HepG2 (cell line): ENCODE measurements at regions not wholly inside any gene's neighbourhood (a gene's known extent, or its start where the extent isn't known, plus 50 kb on each side); places are given as distances from the start of the nearest gene placed in this dataset.

Experiments
- ATAC-seq: fragments of 200-7000 bp; cut with Tn5 transposase; 3 replicates; pipeline ENCODE4 v1.9.1; 2020; ENCODE audit warnings: mild to moderate bottlenecking, moderate library complexity
- BruUV-seq: library from RNA; stranded (reverse); fragments of 400-500 nt; replicated peaks from 2 replicates; lab custom pipeline; 2021; lab: Mats Ljungman, UMichigan
- CTCF ChIA-PET: fragments of 300-600 bp; formaldehyde crosslinking; extraction: SDS; loops from one replicate; lab custom pipeline; 2021; ENCODE audit warnings: low total read pairs, inconsistent platforms, low intra/inter-chr PET ratio; lab: Yijun Ruan, JAX
- POLR2A ChIA-PET: fragments of 350-600 bp; sonication (Branson Sonifier 250); formaldehyde crosslinking; loops from one replicate; lab custom pipeline; 2020; ENCODE audit warnings: antibody characterized with exemption, inconsistent platforms; lab: Yijun Ruan, JAX
- DNase-seq: peaks from one replicate; pipeline ENCODE4 v3.0.0-alpha.2; 2015; ENCODE audit warnings: low spot score
- FAIRE-seq: peaks from 3 replicates; lab custom pipeline; 2011; peaks lifted over from hg19 to GRCh38; lab: Jason Lieb, UNC
- H2AFZ ChIP-seq: one replicate; pipeline ENCODE4 v1.6.1; 2011; ENCODE audit warnings: low read length, inconsistent platforms
- H3K27ac ChIP-seq: fragments of 300-600 bp; 3 replicates; pipeline ENCODE4 v1.8.0; 2011; ENCODE audit warnings: mixed run types, mild to moderate bottlenecking, mixed read lengths, low read length, inconsistent platforms; ENCODE audit not compliant: insufficient read depth; ENCODE audit errors: extremely low read length
- H3K27me3 ChIP-seq, 2 experiments: fragments of 200-600 bp in 1 of 2; 2 replicates in 1 of 2; 3 replicates in 1 of 2; pipeline versions ENCODE4 v1.6.0 to v1.8.0; 2011; ENCODE audit warnings: low read length in 2 of 2, mild to moderate bottlenecking in 2 of 2, moderate library complexity in 2 of 2, inconsistent platforms in 1 of 2; ENCODE audit not compliant: insufficient read depth in 2 of 2, control insufficient read depth in 1 of 2
- H3K36me3 ChIP-seq, 2 experiments: fragments of 200-600 bp in 1 of 2; replicated peaks in 1 of 2; 2 replicates in 1 of 2; 3 replicates in 1 of 2; pipeline versions ENCODE4 v1.5.1 to v1.8.0; 2011; ENCODE audit warnings: low read length in 2 of 2, inconsistent platforms in 1 of 2; ENCODE audit not compliant: insufficient read depth in 2 of 2, control insufficient read depth in 1 of 2
- H3K4me1 ChIP-seq: 2 replicates; pipeline ENCODE4 v1.5.1; 2012; ENCODE audit warnings: low read length, inconsistent platforms; ENCODE audit not compliant: insufficient read depth
- H3K4me2 ChIP-seq: 2 replicates; pipeline ENCODE4 v1.6.0; 2011; ENCODE audit warnings: low read depth, low read length, inconsistent platforms
- H3K4me3 ChIP-seq, 3 experiments: fragments of 200-600 bp in 1 of 3; sonication (generic), shearing (Covaris generic) in 1 of 3; replicated peaks in 1 of 3; 2 replicates each; pipeline ENCODE4 v1.5.1; 2011 to 2016; ENCODE audit warnings: low read length in 3 of 3, inconsistent platforms in 2 of 3, low read depth in 2 of 3, mild to moderate bottlenecking in 2 of 3, control low read depth in 1 of 3, mixed read lengths in 1 of 3; ENCODE audit not compliant: insufficient read depth in 1 of 3
- H3K79me2 ChIP-seq: one replicate; pipeline ENCODE4 v1.6.1; 2011; ENCODE audit warnings: low read length, inconsistent platforms; ENCODE audit not compliant: insufficient read depth
- H3K9ac ChIP-seq: 2 replicates; pipeline ENCODE4 v1.6.0; 2011; ENCODE audit warnings: mild to moderate bottlenecking, low read depth, low read length, inconsistent platforms; ENCODE audit not compliant: insufficient read depth
- H3K9me3 ChIP-seq: 2 replicates; pipeline ENCODE4 v1.5.1; 2012; ENCODE audit warnings: mild to moderate bottlenecking, low read length
- H4K20me1 ChIP-seq: 2 replicates; pipeline ENCODE4 v1.6.0; 2011; ENCODE audit warnings: inconsistent platforms, mild to moderate bottlenecking, low read length, moderate library complexity; ENCODE audit not compliant: insufficient read depth
- FOXO1 ChIP-seq: sonication (generic); formaldehyde crosslinking; IDR thresholded peaks from 2 replicates; pipeline ENCODE4 v1.4.0; 2020; ENCODE audit warnings: missing genetic modification reagents
- RNF219 ChIP-seq: sonication (generic); formaldehyde crosslinking; IDR thresholded peaks from 2 replicates; pipeline ENCODE4 v1.5.0; 2020; ENCODE audit warnings: mild to moderate bottlenecking, missing genetic modification reagents
- SRSF4 ChIP-seq: fragments of 200-400 bp; formaldehyde crosslinking; IDR thresholded peaks from one replicate; pipeline ENCODE4 v1.6.1; 2018; ENCODE audit warnings: mild to moderate bottlenecking, low read depth, low read length, moderate library complexity; ENCODE audit not compliant: poor library complexity, severe bottlenecking
- ZFX ChIP-seq: sonication (generic); formaldehyde crosslinking; IDR thresholded peaks from 2 replicates; pipeline ENCODE4 v1.4.0; 2020; ENCODE audit warnings: mild to moderate bottlenecking, low read depth, missing genetic modification reagents, moderate library complexity
- ZIK1 ChIP-seq: sonication (generic); formaldehyde crosslinking; IDR thresholded peaks from 2 replicates; pipeline ENCODE4 v1.5.0; 2020; ENCODE audit warnings: mild to moderate bottlenecking, low read depth, missing genetic modification reagents, borderline replicate concordance
- ZNF616 ChIP-seq: sonication (generic); formaldehyde crosslinking; IDR thresholded peaks from 2 replicates; pipeline ENCODE4 v1.5.0; 2020; ENCODE audit warnings: low read depth, mild to moderate bottlenecking, missing genetic modification reagents
- ZNF703 ChIP-seq: sonication (generic); formaldehyde crosslinking; IDR thresholded peaks from 2 replicates; pipeline ENCODE4 v1.5.1; 2020; ENCODE audit warnings: missing genetic modification reagents, mild to moderate bottlenecking, moderate library complexity, borderline replicate concordance
- ZNF761 ChIP-seq: sonication (generic); formaldehyde crosslinking; conservative IDR thresholded peaks from 2 replicates; pipeline ENCODE4 v1.4.0; 2020; ENCODE audit warnings: mild to moderate bottlenecking, missing genetic modification reagents
- ZSCAN12 ChIP-seq: sonication (generic); formaldehyde crosslinking; IDR thresholded peaks from 2 replicates; pipeline ENCODE4 v1.9.0; 2021; ENCODE audit warnings: mild to moderate bottlenecking, missing genetic modification reagents
- WGBS: methylation state at CpG from one replicate; pipeline ENCODE4 v1.1.6; 2017; ENCODE audit warnings: low lambda C conversion rate; 5-methylcytosine and 5-hydroxymethylcytosine counted together
- in situ Hi-C: cut with HindIII; loops from 2 replicates; pipeline ENCODE4 v1.10.0; 2017; ENCODE audit warnings: low pct_unique_long_range_greater_than_20kb; ENCODE audit not compliant: extremely low pct_ligation_motif_present
- intact Hi-C: fragments of 100-400 bp; cut with micrococcal nuclease; formaldehyde crosslinking; loops from one replicate; pipeline ENCODE4 v1.10.0; 2022; ENCODE audit not compliant: unreplicated experiment

DNA sequence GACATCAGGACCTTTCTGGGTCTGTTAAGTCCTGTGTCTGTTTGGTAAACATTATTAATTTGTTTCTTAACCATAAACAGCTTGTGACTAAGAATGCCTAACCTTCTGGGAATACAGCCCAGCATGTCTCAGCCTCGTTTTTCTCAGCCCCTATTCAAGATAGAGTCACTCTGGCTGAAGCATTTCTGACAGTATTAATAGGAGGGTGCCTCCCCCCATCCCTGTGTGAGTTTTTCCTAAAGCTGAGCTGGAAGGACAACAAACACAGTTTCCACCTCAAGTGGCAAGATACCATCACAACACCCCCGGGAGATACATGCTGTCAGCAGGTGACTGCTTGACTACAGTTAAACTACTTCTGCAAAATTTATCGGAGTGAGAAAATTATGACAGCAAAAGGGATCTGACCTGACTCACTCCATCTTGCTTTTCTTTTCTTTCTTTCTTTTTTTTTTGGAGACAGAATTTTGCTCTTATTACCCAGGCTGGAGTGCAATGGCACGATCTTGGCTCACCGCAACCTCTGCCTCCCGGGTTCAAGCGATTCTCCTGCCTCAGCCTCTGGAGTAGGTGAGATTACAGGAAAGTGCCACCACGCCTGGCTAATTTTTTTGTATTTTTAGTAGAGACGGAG is 59.3 kb upstream of the ABCC4 start (continued):
- no peak for TF ChIP-seq RNF219 (CRISPR knock-in tag)
- TF ChIP-seq ZSCAN12 (CRISPR knock-in tag), result no peak
- TF ChIP-seq ZNF761 (CRISPR knock-in tag), result no peak
- TF ChIP-seq, all 625 proteins: peak for 0

DNA sequence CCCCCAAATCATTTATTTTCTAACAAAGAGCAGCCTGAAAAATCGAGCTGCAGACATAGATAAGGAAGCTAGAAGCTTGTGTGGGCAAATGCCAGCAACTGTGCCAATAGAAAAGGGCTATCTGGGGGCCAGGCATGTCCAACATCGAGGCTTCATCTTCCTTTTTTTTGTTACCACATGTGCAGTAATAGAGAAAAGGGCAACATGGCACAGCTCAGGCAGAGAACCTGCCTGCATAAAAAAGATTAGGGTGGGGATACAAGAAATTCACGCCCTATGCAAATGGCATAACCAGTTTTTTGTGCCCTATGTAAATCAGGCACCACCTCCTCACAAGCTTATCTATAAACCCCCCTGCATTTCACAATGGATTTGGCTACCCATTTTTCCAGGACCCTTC is 60.4 kb upstream of the ABCC4 start:
- Histone ChIP-seq H3K4me3 (no peak overlapping the region), H3K4me1 (no peaks in the 10 kb centered on the region; the same call in 1 of the 2 replicates), H3K36me3 (no peaks in the 10 kb centered on the region), H4K20me1 (no peaks in the 10 kb centered on the region), H3K79me2 (no peaks in the 10 kb centered on the region), H3K27ac (no peak overlapping the region), H3K27me3 (no peaks in the 10 kb centered on the region; a peak in 1 of 5 replicates), H3K4me2 (no peak overlapping the region), H3K9ac (no peak overlapping the region), H3K9me3 (peaks cover 4% of the 10 kb centered on the region; the same call in 1 of the 2 replicates), H2AFZ (no peak overlapping the region)
- no peak for DNase-seq
- in situ Hi-C loops, result no loop called here
- no peak for FAIRE-seq
- no TSS peak for BruUV-seq
- TF ChIP-seq ZFX, result no peak
- TF ChIP-seq ZNF703, result no peak
- no peak for TF ChIP-seq ZNF616 (CRISPR knock-in tag)
- TF ChIP-seq FOXO1, result no peak
- no peak for TF ChIP-seq SRSF4
- no peak for TF ChIP-seq ZIK1
- POLR2A ChIA-PET, result no interaction called here
- CTCF ChIA-PET, result no interaction called here
- no peak for ATAC-seq
- WGBS, result 3% methylated on average over 3 of the region's 3 CpGs
- intact Hi-C loops, result no loop called here
